LoVo (cell line): ENCODE measurements at regions not wholly inside any gene's neighbourhood (a gene's known extent, or its start where the extent isn't known, plus 50 kb on each side); places are given as distances from the start of the nearest gene placed in this dataset.
A peak's percentile ranks its signal among the peaks of the same experiment; 100 is the strongest.

Experiments used
- DNase-seq: peaks from one replicate; pipeline ENCODE4 v3.0.0-alpha.2; 2016; ENCODE audit warnings: low spot score

- peak; percentile 90 for DNase-seq
Observed at GRCh38 chr3:134427400-134428111, 53.3 kb upstream of the AMOTL2 start.

DNA sequence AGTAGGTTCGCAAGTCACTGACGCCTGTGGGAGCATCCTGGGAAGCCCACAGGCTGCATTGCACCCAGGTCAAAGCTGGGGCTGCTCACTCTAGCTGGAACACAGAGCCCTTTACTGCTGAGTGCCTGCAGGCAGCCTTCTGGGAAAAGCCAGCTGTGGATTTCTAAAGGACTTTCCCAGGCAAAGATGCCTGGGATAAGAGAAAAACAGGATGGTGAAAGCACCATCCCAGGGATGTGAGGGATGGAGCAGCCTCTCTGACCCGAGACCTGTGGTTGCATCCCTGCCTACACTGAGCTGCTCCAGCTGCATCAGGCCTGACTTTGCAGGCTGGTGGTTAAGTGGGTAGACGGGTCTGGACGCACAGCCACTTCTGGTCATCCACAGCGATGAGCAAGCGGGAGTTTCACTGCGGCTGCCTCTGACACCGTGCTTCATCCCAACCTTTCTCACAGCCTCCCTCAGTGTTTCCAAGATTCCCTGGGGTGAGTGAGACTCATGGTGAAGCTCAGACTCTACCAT lies 52.5 kb upstream of the AMOTL2 start:
- DNase-seq: no peak

DNA sequence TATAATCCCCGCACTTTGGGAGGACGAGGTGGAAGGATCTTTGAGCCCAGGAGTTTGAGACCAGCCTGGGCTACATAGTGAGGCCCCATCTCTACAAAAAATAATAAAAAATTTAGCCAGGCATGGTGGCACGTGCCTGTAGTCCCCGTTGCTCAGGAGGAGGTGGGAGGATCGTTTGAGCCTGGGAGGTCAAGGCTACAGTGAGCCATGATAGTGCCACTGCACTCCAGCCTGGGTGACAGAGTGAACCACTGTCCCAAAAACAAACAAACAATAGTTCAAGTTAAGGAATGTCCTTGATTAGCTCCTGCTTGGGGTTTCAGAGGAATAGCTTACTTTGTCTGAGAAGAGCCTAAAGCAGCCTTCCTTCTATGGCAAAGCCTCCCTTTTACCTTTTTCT lies 51.7 kb upstream of the AMOTL2 start:
- no peak for DNase-seq
